K562 (cell line): ENCODE measurements at regions not wholly inside any gene's neighbourhood (a gene's known extent, or its start where the extent isn't known, plus 50 kb on each side); places are given as distances from the start of the nearest gene placed in this dataset.

Experiments used
- ATAC-seq: fragments of 200-7000 bp; cut with Tn5 transposase; 3 replicates; pipeline ENCODE4 v1.9.1; 2020; ENCODE audit warnings: moderate library complexity
- BruUV-seq: library from RNA; stranded (reverse); fragments of 400-500 nt; replicated peaks from 2 replicates; lab custom pipeline; 2021; lab: Mats Ljungman, UMichigan
- CTCF ChIA-PET: fragments of 300-600 bp; formaldehyde crosslinking; extraction: SDS; loops from one replicate; lab custom pipeline; 2021; ENCODE audit warnings: low intra/inter-chr PET ratio; lab: Yijun Ruan, JAX
- POLR2A ChIA-PET: fragments of 300-600, 350-650 bp; sonication (Branson Sonifier 250); formaldehyde crosslinking; extraction: SDS; loops from one replicate; lab custom pipeline; 2021; ENCODE audit warnings: antibody characterized with exemption, inconsistent platforms; lab: Yijun Ruan, JAX
- DNase-seq, 4 experiments: peaks; one replicate each; pipeline versions ENCODE4 v3.0.0 to v3.0.0-alpha.2; 2011 to 2018; ENCODE audit warnings: low spot score in 3 of 4, mixed read lengths in 3 of 4; ENCODE audit errors: extremely low read depth in 1 of 4
- FAIRE-seq: peaks from 2 replicates; lab custom pipeline; 2011; peaks lifted over from hg19 to GRCh38; lab: Jason Lieb, UNC
- H2AFZ ChIP-seq: 2 replicates; pipeline ENCODE4 v1.6.0; 2011; ENCODE audit warnings: low read depth, low read length, control low read depth, inconsistent platforms
- H3K27ac ChIP-seq: fragments of 200-600 bp; 3 replicates; pipeline ENCODE4 v1.8.0; 2011; ENCODE audit warnings: low read depth, mild to moderate bottlenecking, control low read depth, inconsistent platforms, low read length, moderate library complexity, mixed read lengths; ENCODE audit errors: extremely low read depth
- H3K27me3 ChIP-seq, 2 experiments: fragments of 300-600 bp in 1 of 2; 2 replicates in 1 of 2; 3 replicates in 1 of 2; pipeline versions ENCODE4 v1.6.0 to v1.8.0; 2011; ENCODE audit warnings: inconsistent platforms in 2 of 2, low read length in 2 of 2, mild to moderate bottlenecking in 1 of 2, mixed read lengths in 1 of 2, moderate library complexity in 1 of 2; ENCODE audit not compliant: control insufficient read depth in 2 of 2, insufficient read depth in 2 of 2
- H3K36me3 ChIP-seq: fragments of 300-600 bp; 3 replicates; pipeline ENCODE4 v1.8.0; 2011; ENCODE audit warnings: mild to moderate bottlenecking, low read length, inconsistent platforms; ENCODE audit not compliant: control insufficient read depth, insufficient read depth
- H3K4me1 ChIP-seq, 2 experiments: fragments of 200-600 bp in 1 of 2; replicated peaks in 1 of 2; 2 replicates in 1 of 2; 3 replicates in 1 of 2; pipeline versions ENCODE4 v1.5.1 to v1.8.0; 2011; ENCODE audit warnings: inconsistent platforms in 2 of 2, low read length in 2 of 2, mild to moderate bottlenecking in 1 of 2, mixed read lengths in 1 of 2, moderate library complexity in 1 of 2; ENCODE audit not compliant: control insufficient read depth in 2 of 2, insufficient read depth in 2 of 2
- H3K4me2 ChIP-seq: 2 replicates; pipeline ENCODE4 v1.6.1; 2011; ENCODE audit warnings: low read length, control low read depth, inconsistent platforms, mixed read lengths; ENCODE audit not compliant: insufficient read depth
- H3K4me3 ChIP-seq: fragments of 200-600 bp; sonication (generic), shearing (Covaris generic); 2 replicates; pipeline ENCODE4 v1.5.1; 2016; ENCODE audit warnings: control low read depth, inconsistent platforms
- H3K79me2 ChIP-seq: fragments of 200-600 bp; 3 replicates; pipeline ENCODE4 v1.8.0; 2011; ENCODE audit warnings: low read length, inconsistent platforms; ENCODE audit not compliant: control insufficient read depth, insufficient read depth
- H3K9ac ChIP-seq, 2 experiments: 2 replicates each; pipeline versions ENCODE4 v1.6.0 to v1.6.1; 2011; ENCODE audit warnings: low read depth in 2 of 2, low read length in 2 of 2, control low read depth in 1 of 2, inconsistent platforms in 1 of 2, mild to moderate bottlenecking in 1 of 2, mixed read lengths in 1 of 2; ENCODE audit not compliant: insufficient read depth in 1 of 2
- H3K9me1 ChIP-seq: one replicate; pipeline ENCODE4 v1.6.0; 2011; ENCODE audit warnings: inconsistent platforms, mild to moderate bottlenecking, low read length, moderate library complexity; ENCODE audit not compliant: control insufficient read depth, insufficient read depth
- H3K9me3 ChIP-seq: replicated peaks from 2 replicates; pipeline ENCODE4 v1.5.1; 2011; ENCODE audit warnings: low read depth, low read length, inconsistent platforms; ENCODE audit not compliant: control insufficient read depth, insufficient read depth
- H4K20me1 ChIP-seq: replicated peaks from 2 replicates; pipeline ENCODE4 v1.6.1; 2011; ENCODE audit warnings: low read length, inconsistent platforms, mixed read lengths; ENCODE audit not compliant: control insufficient read depth, insufficient read depth
- CREB3 ChIP-seq: fragments of 450-650 bp; conservative IDR thresholded peaks from 2 replicates; pipeline ENCODE4 v1.6.1; 2016; ENCODE audit warnings: missing genetic modification characterization, low read depth, mild to moderate bottlenecking, missing compliant biosample characterization, moderate library complexity
- CREB3L1 ChIP-seq: fragments of 450-650 bp; IDR thresholded peaks from 2 replicates; pipeline ENCODE4 v1.6.1; 2014; ENCODE audit warnings: low read depth, mild to moderate bottlenecking, moderate library complexity, borderline replicate concordance
- ETV5 ChIP-seq: sonication (generic); formaldehyde crosslinking; IDR thresholded peaks from 2 replicates; pipeline ENCODE4 v1.4.0; 2020; ENCODE audit warnings: low read depth, mild to moderate bottlenecking, missing genetic modification reagents
- ETV6 ChIP-seq, 3 experiments: fragments of 150-350 bp in 1 of 3; sonication (generic) in 1 of 3; formaldehyde crosslinking in 1 of 3; IDR thresholded peaks; 2 replicates each; pipeline versions ENCODE4 v1.6.1 to v1.8.0; 2014 to 2022; ENCODE audit warnings: borderline replicate concordance in 2 of 3, low read depth in 2 of 3, antibody characterized with exemption in 1 of 3, low read length in 1 of 3, mild to moderate bottlenecking in 1 of 3, missing genetic modification reagents in 1 of 3
- HES1 ChIP-seq: fragments of 450-650 bp; IDR thresholded peaks from 2 replicates; pipeline ENCODE4 v1.6.1; 2016; ENCODE audit warnings: low read depth, mild to moderate bottlenecking, moderate library complexity
- ILF3 ChIP-seq: fragments of 450-650 bp; IDR thresholded peaks from 2 replicates; pipeline ENCODE4 v1.6.1; 2018; ENCODE audit warnings: antibody characterized with exemption, mild to moderate bottlenecking, moderate library complexity, borderline replicate concordance
- KLF10 ChIP-seq: fragments of 250-450 bp; sonication (Bioruptor Pico); IDR thresholded peaks from 2 replicates; pipeline ENCODE4 v1.6.1; 2021; ENCODE audit warnings: matching md5 sums
- PHB2 ChIP-seq: fragments of 450-650 bp; IDR thresholded peaks from 2 replicates; pipeline ENCODE4 v1.6.1; 2017; ENCODE audit warnings: low read depth
- PTTG1 ChIP-seq: fragments of 450-650 bp; IDR thresholded peaks from 2 replicates; pipeline ENCODE4 v1.6.1; 2016; ENCODE audit warnings: low read depth, mild to moderate bottlenecking, missing genetic modification characterization, missing compliant biosample characterization
- RAD51 ChIP-seq: fragments of 450-650 bp; IDR thresholded peaks from 2 replicates; pipeline ENCODE4 v1.7.1; 2016; ENCODE audit warnings: low read depth, mild to moderate bottlenecking, borderline replicate concordance
- RBM25 ChIP-seq: fragments of 200-400 bp; formaldehyde crosslinking; IDR thresholded peaks from 2 replicates; pipeline ENCODE4 v1.6.1; 2018; ENCODE audit warnings: low read length, low read depth, moderate library complexity; ENCODE audit not compliant: severe bottlenecking
- RCOR1 ChIP-seq, 2 experiments: IDR thresholded peaks; 2 replicates each; pipeline ENCODE4 v1.6.1; 2012; ENCODE audit warnings: low read depth in 2 of 2, low read length in 2 of 2, borderline replicate concordance in 1 of 2, improper control_type of control experiment in 1 of 2
- RFX1 ChIP-seq: fragments of 450-650 bp; IDR thresholded peaks from 2 replicates; pipeline ENCODE4 v1.6.1; 2016; ENCODE audit warnings: mild to moderate bottlenecking, moderate library complexity
- RNF219 ChIP-seq: fragments of 250-450 bp; sonication (Bioruptor Pico); IDR thresholded peaks from 2 replicates; pipeline ENCODE4 v1.5.0; 2022; ENCODE audit warnings: mild to moderate bottlenecking
- SP1 ChIP-seq: sonication (generic); formaldehyde crosslinking; IDR thresholded peaks from 2 replicates; pipeline ENCODE4 v1.8.1; 2022; ENCODE audit warnings: mild to moderate bottlenecking, missing genetic modification reagents
- ZNF274 ChIP-seq: IDR thresholded peaks from 2 replicates; pipeline ENCODE4 v1.6.1; 2011; ENCODE audit warnings: low read depth, mild to moderate bottlenecking, low read length, moderate library complexity, borderline replicate concordance
- ZNF511 ChIP-seq: sonication (generic); formaldehyde crosslinking; IDR thresholded peaks from 2 replicates; pipeline ENCODE4 v1.8.0; 2022; ENCODE audit warnings: mild to moderate bottlenecking, missing genetic modification reagents
- ZNF766 ChIP-seq: fragments of 200-800 bp; sonication (Bioruptor generic); conservative IDR thresholded peaks from 2 replicates; pipeline ENCODE4 v1.6.1; 2016; ENCODE audit warnings: missing genetic modification characterization, missing compliant biosample characterization
- WGBS: fragments of 100-300 bp; shearing (Covaris generic); methylation state at CpG from one replicate; pipeline ENCODE4 v1.1.6; 2016; ENCODE audit warnings: low coverage, mixed read lengths; ENCODE audit not compliant: insufficient coverage; ENCODE audit errors: missing lambda C conversion rate; 5-methylcytosine and 5-hydroxymethylcytosine counted together
- in situ Hi-C: fragments of 300-500 bp; cut with MboI; formaldehyde crosslinking; loops from 4 replicates; pipeline ENCODE4 v1.15.0; 2018; ENCODE audit warnings: inconsistent platforms, mixed read lengths
- intact Hi-C: fragments of 100-400 bp; cut with micrococcal nuclease; formaldehyde crosslinking; loops from 2 replicates; pipeline ENCODE4 v1.14.2; 2022

GRCh38 chr3:181568248-181568647 lies 143.5 kb upstream of the SOX2 start:
- no peak overlapping the region for H3K4me3 ChIP-seq
- H3K9me3 ChIP-seq: no peaks in the 10 kb centered on the region; the same call in 1 of the 2 replicates
- H3K4me1 ChIP-seq: no peaks in the 10 kb centered on the region
- no peak for ATAC-seq
- FAIRE-seq: no peak
- CTCF ChIA-PET: no interaction called here
- intact Hi-C loops: no loop called here
- no TSS peak for BruUV-seq
- H3K9ac ChIP-seq: no peak overlapping the region
- no peak for TF ChIP-seq SP1
- no peak for TF ChIP-seq KLF10 (CRISPR knock-in tag)
- TF ChIP-seq RBM25: no peak
- TF ChIP-seq RAD51: no peak
- no peak for TF ChIP-seq RFX1
- no peak for TF ChIP-seq ETV6 (IDR thresholded peaks at IDR 0.05; ENCODE audit: borderline replicate concordance in 1 of 2, low read depth in 2 of 2, low read length in 1 of 2)
- no peak for TF ChIP-seq ETV6 (CRISPR knock-in tag; IDR thresholded peaks at IDR 0.05; ENCODE audit: borderline replicate concordance)
- no peak for TF ChIP-seq RCOR1 (IDR thresholded peaks at IDR 0.05; ENCODE audit: borderline replicate concordance in 1 of 2, low read depth in 2 of 2, low read length in 2 of 2)
- no peak for TF ChIP-seq ETV5 (CRISPR knock-in tag)
- TF ChIP-seq RNF219 (CRISPR knock-in tag): no peak
- no peak for TF ChIP-seq ZNF274
- TF ChIP-seq ZNF766 (CRISPR knock-in tag): no peak
- no peak for TF ChIP-seq ZNF511 (CRISPR knock-in tag)
- TF ChIP-seq HES1: no peak
- no peak for TF ChIP-seq CREB3 (tag)
- TF ChIP-seq CREB3L1: no peak
- no peak for TF ChIP-seq PTTG1 (tag)
- TF ChIP-seq PHB2: no peak
- TF ChIP-seq ILF3: no peak
- H4K20me1 ChIP-seq: no peaks in the 10 kb centered on the region
- no peaks in the 10 kb centered on the region for H3K9me1 ChIP-seq
- DNase-seq: no peak
- H3K27ac ChIP-seq: no peak overlapping the region
- H3K27me3 ChIP-seq: no peaks in the 10 kb centered on the region
- in situ Hi-C loops: no loop called here
- no peak overlapping the region for H2AFZ ChIP-seq
- 0% methylated on average over 3 of the region's 3 CpGs for WGBS
- H3K4me2 ChIP-seq: no peak overlapping the region
- H3K79me2 ChIP-seq: no peaks in the 10 kb centered on the region
- POLR2A ChIA-PET: no interaction called here
- H3K36me3 ChIP-seq: no peaks in the 10 kb centered on the region
